H9 (cell line): ENCODE measurements at regions not wholly inside any gene's neighbourhood (a gene's known extent, or its start where the extent isn't known, plus 50 kb on each side); places are given as distances from the start of the nearest gene placed in this dataset.

ENCODE experiments used
- DNase-seq: peaks from one replicate; pipeline ENCODE4 v3.0.0-alpha.2; 2017
- H2AFZ ChIP-seq: one replicate; pipeline ENCODE4 v1.6.1; 2013; ENCODE audit warnings: mild to moderate bottlenecking, low read length, control low read depth, moderate library complexity
- H2AK5ac ChIP-seq: 2 replicates; pipeline ENCODE4 v1.6.1; 2013; ENCODE audit warnings: low read length, control low read depth, mixed read lengths; ENCODE audit not compliant: insufficient read length
- H2BK120ac ChIP-seq: one replicate; pipeline ENCODE4 v1.6.1; 2013; ENCODE audit warnings: low read depth, mild to moderate bottlenecking, low read length, control low read depth, inconsistent platforms; ENCODE audit not compliant: poor library complexity, severe bottlenecking
- H2BK12ac ChIP-seq: 2 replicates; pipeline ENCODE4 v1.6.1; 2013; ENCODE audit warnings: low read length, control low read depth, mixed read lengths, low read depth; ENCODE audit not compliant: insufficient read length
- H2BK15ac ChIP-seq: 2 replicates; pipeline ENCODE4 v1.6.1; 2013; ENCODE audit warnings: low read depth, low read length, control low read depth
- H2BK20ac ChIP-seq: one replicate; pipeline ENCODE4 v1.6.1; 2013; ENCODE audit warnings: low read depth, mild to moderate bottlenecking, low read length, control low read depth, inconsistent platforms; ENCODE audit not compliant: poor library complexity, severe bottlenecking
- H2BK5ac ChIP-seq: 2 replicates; pipeline ENCODE4 v1.6.1; 2013; ENCODE audit warnings: low read length, control low read depth, mixed read lengths; ENCODE audit not compliant: insufficient read length
- H3K14ac ChIP-seq: 2 replicates; pipeline ENCODE4 v1.6.1; 2013; ENCODE audit warnings: low read length, control low read depth; ENCODE audit not compliant: insufficient read depth
- H3K18ac ChIP-seq: 2 replicates; pipeline ENCODE4 v1.6.1; 2013; ENCODE audit warnings: low read depth, mild to moderate bottlenecking, mixed read lengths, low read length, control low read depth; ENCODE audit not compliant: insufficient read length
- H3K23ac ChIP-seq: 2 replicates; pipeline ENCODE4 v1.6.1; 2013; ENCODE audit warnings: low read length, control low read depth, mixed read lengths, low read depth; ENCODE audit not compliant: insufficient read length
- H3K23me2 ChIP-seq: 2 replicates; pipeline ENCODE4 v1.6.1; 2013; ENCODE audit warnings: low read depth, mild to moderate bottlenecking, mixed read lengths, low read length, control low read depth; ENCODE audit not compliant: insufficient read length, poor library complexity, severe bottlenecking
- H3K27ac ChIP-seq: 2 replicates; pipeline ENCODE4 v1.5.1; 2013; ENCODE audit warnings: low read length, control low read depth, mixed read lengths, low read depth; ENCODE audit not compliant: insufficient read length
- H3K27me3 ChIP-seq: 2 replicates; pipeline ENCODE4 v1.6.1; 2013; ENCODE audit warnings: low read length, control low read depth, inconsistent platforms; ENCODE audit not compliant: insufficient read depth
- H3K4ac ChIP-seq: 2 replicates; pipeline ENCODE4 v1.6.1; 2013; ENCODE audit warnings: low read depth, mild to moderate bottlenecking, control low read depth, inconsistent platforms, low read length, moderate library complexity
- H3K4me1 ChIP-seq: 2 replicates; pipeline ENCODE4 v1.6.1; 2013; ENCODE audit warnings: low read length, control low read depth, inconsistent platforms; ENCODE audit not compliant: insufficient read depth
- H3K4me2 ChIP-seq: 2 replicates; pipeline ENCODE4 v1.6.1; 2013; ENCODE audit warnings: low read length, control low read depth, mixed read lengths; ENCODE audit not compliant: insufficient read length, insufficient read depth
- H3K56ac ChIP-seq: 2 replicates; pipeline ENCODE4 v1.6.1; 2013; ENCODE audit warnings: low read depth, mild to moderate bottlenecking, mixed read lengths, low read length, control low read depth; ENCODE audit not compliant: insufficient read length
- H3K79me1 ChIP-seq: 2 replicates; pipeline ENCODE4 v1.6.1; 2013; ENCODE audit warnings: low read depth, mild to moderate bottlenecking, moderate library complexity, low read length, control low read depth, inconsistent platforms; ENCODE audit not compliant: insufficient read depth, poor library complexity, severe bottlenecking
- H3K79me2 ChIP-seq: 2 replicates; pipeline ENCODE4 v1.6.1; 2013; ENCODE audit warnings: low read length, control low read depth, inconsistent platforms; ENCODE audit not compliant: insufficient read depth
- H3K9ac ChIP-seq: 2 replicates; pipeline ENCODE4 v1.6.1; 2013; ENCODE audit warnings: low read length, control low read depth, mixed read lengths; ENCODE audit not compliant: insufficient read length; ENCODE audit errors: extremely low read depth
- H3K9me3 ChIP-seq: one replicate; pipeline ENCODE4 v1.6.1; 2013; ENCODE audit warnings: low read depth, low read length, inconsistent platforms; ENCODE audit not compliant: control insufficient read depth
- H3T11ph ChIP-seq: one replicate; pipeline ENCODE4 v1.6.1; 2013; ENCODE audit warnings: mild to moderate bottlenecking, low read length, control low read depth, inconsistent platforms
- H4K20me1 ChIP-seq: one replicate; pipeline ENCODE4 v1.6.1; 2013; ENCODE audit not compliant: control insufficient read depth, insufficient read length, insufficient read depth
- H4K5ac ChIP-seq: 2 replicates; pipeline ENCODE4 v1.6.1; 2013; ENCODE audit warnings: low read depth, mild to moderate bottlenecking, mixed read lengths, low read length, control low read depth; ENCODE audit not compliant: insufficient read length
- H4K8ac ChIP-seq: replicated peaks from 2 replicates; pipeline ENCODE4 v1.6.1; 2013; ENCODE audit warnings: low read length, control low read depth, mixed read lengths, low read depth; ENCODE audit not compliant: insufficient read length
- H4K91ac ChIP-seq: 2 replicates; pipeline ENCODE4 v1.6.1; 2013; ENCODE audit warnings: low read depth, mild to moderate bottlenecking, moderate library complexity, mixed read lengths, low read length, control low read depth; ENCODE audit not compliant: insufficient read length
- H3K27ac Mint-ChIP-seq, 3 experiments: 2 replicates in 2 of 3; 3 replicates in 1 of 3; pipeline ENCODE4 v1.8.0; 2020 to 2021; ENCODE audit warnings: mixed read lengths in 3 of 3, mild to moderate bottlenecking in 1 of 3, moderate library complexity in 1 of 3
- H3K27me3 Mint-ChIP-seq: 2 replicates; pipeline ENCODE4 v1.8.0; 2021; ENCODE audit warnings: low read depth, mild to moderate bottlenecking, moderate library complexity, mixed read lengths
- H3K36me3 Mint-ChIP-seq, 3 experiments: 2 replicates in 2 of 3; 3 replicates in 1 of 3; pipeline ENCODE4 v1.8.0; 2020 to 2021; ENCODE audit warnings: low read depth in 3 of 3, mixed read lengths in 3 of 3; ENCODE audit not compliant: insufficient read depth in 1 of 3
- H3K4me1 Mint-ChIP-seq, 2 experiments: 2 replicates each; pipeline ENCODE4 v1.8.0; 2020; ENCODE audit warnings: mixed read lengths in 2 of 2
- H3K4me3 Mint-ChIP-seq, 2 experiments: 2 replicates in 1 of 2; 3 replicates in 1 of 2; pipeline ENCODE4 v1.8.0; 2020 to 2021; ENCODE audit warnings: mild to moderate bottlenecking in 2 of 2, mixed read lengths in 2 of 2, moderate library complexity in 1 of 2
- H3K9me3 Mint-ChIP-seq, 2 experiments: 2 replicates in 1 of 2; 3 replicates in 1 of 2; pipeline ENCODE4 v1.8.0; 2020; ENCODE audit warnings: mild to moderate bottlenecking in 2 of 2, mixed read lengths in 2 of 2, moderate library complexity in 1 of 2
- WGBS: extraction: QIAGEN DNeasy Blood & Tissue Kit; methylation state at CpG from one replicate; pipeline ENCODE4 v1.1.7; 2013; ENCODE audit warnings: missing lambda C conversion rate, low lambda C conversion rate, mixed read lengths; ENCODE audit not compliant: insufficient read length; ENCODE audit errors: extremely low coverage; 5-methylcytosine and 5-hydroxymethylcytosine counted together
- TF ChIP-seq, protein P1 (sequence below): fragments of 200-600 bp; sonication (generic); conservative IDR thresholded peaks from 3 replicates; pipeline ENCODE4 v1.8.0; 2021; ENCODE audit warnings: antibody characterized with exemption, mild to moderate bottlenecking

DNA sequence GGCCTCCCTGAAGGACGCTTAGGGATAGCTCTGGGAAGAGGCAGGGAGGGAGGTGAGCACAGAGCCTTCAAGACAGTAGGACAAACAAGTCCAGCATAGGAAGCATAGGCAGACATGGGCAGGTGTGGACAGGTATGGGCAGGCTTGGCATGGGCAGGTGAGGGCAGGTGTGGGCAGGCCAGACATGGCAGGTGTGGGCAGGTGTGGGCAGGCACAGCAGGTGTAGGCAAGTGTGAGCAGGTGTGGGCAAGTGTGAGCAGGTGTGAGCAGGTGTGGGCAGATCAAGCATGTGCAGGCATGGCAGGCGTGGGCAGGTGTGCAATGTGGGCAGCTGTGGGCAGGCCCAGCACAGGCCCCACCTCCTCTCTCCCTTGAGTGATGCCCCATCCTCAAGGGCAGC is 148.8 kb upstream of the ZMIZ1 start:
- no peak overlapping the region for H3K4ac ChIP-seq
- no peak overlapping the region for H2BK20ac ChIP-seq
- no peak overlapping the region for H3T11ph ChIP-seq
- no peak overlapping the region for H4K5ac ChIP-seq
- no peak overlapping the region for H3K56ac ChIP-seq
- H3K4me1 ChIP-seq = peaks cover 2% of the 10 kb centered on the region; the same call in 1 of the 2 replicates
- no peak overlapping the region for H3K18ac ChIP-seq
- H3K14ac ChIP-seq = no peak overlapping the region
- no peaks in the 10 kb centered on the region for H4K20me1 ChIP-seq
- no peaks in the 10 kb centered on the region for H3K9me3 ChIP-seq
- no CpG with 5 or more reads among the region's 2 CpGs for WGBS
- no peaks in the 10 kb centered on the region for H3K79me2 ChIP-seq
- H2AK5ac ChIP-seq = no peak overlapping the region
- H2BK12ac ChIP-seq = no peak overlapping the region
- Mint-ChIP-seq H3K27ac (no peak overlapping the region), H3K27me3 (peaks cover 34% of the 10 kb centered on the region), H3K36me3 (no peaks in the 10 kb centered on the region), H3K4me3 (no peak overlapping the region), H3K9me3 (no peaks in the 10 kb centered on the region; a peak in 1 of 5 replicates), H3K4me1 (peaks cover 71 to 80% of the 10 kb centered on the region in 2 experiments)
- H3K23ac ChIP-seq = no peak overlapping the region
- no peak overlapping the region for H2BK120ac ChIP-seq
- H3K9ac ChIP-seq = no peak overlapping the region
- H2AFZ ChIP-seq = no peak overlapping the region
- no peak overlapping the region for H4K8ac ChIP-seq
- H3K27ac ChIP-seq = no peak overlapping the region
- H2BK5ac ChIP-seq = no peak overlapping the region
- no peaks in the 10 kb centered on the region for H3K79me1 ChIP-seq
- H4K91ac ChIP-seq = no peak overlapping the region
- H3K27me3 ChIP-seq = no peaks in the 10 kb centered on the region
- no peak overlapping the region for H2BK15ac ChIP-seq
- no peak overlapping the region for H3K4me2 ChIP-seq
- no peaks in the 10 kb centered on the region for H3K23me2 ChIP-seq
- DNase-seq = no peak
- TF ChIP-seq, protein P1, sequence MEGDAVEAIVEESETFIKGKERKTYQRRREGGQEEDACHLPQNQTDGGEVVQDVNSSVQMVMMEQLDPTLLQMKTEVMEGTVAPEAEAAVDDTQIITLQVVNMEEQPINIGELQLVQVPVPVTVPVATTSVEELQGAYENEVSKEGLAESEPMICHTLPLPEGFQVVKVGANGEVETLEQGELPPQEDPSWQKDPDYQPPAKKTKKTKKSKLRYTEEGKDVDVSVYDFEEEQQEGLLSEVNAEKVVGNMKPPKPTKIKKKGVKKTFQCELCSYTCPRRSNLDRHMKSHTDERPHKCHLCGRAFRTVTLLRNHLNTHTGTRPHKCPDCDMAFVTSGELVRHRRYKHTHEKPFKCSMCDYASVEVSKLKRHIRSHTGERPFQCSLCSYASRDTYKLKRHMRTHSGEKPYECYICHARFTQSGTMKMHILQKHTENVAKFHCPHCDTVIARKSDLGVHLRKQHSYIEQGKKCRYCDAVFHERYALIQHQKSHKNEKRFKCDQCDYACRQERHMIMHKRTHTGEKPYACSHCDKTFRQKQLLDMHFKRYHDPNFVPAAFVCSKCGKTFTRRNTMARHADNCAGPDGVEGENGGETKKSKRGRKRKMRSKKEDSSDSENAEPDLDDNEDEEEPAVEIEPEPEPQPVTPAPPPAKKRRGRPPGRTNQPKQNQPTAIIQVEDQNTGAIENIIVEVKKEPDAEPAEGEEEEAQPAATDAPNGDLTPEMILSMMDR = no peak
